DMS53 treated with DMSO at 0.1 percent for 48 hours (cell line): ENCODE measurements at regions not wholly inside any gene's neighbourhood (a gene's known extent, or its start where the extent isn't known, plus 50 kb on each side); places are given as distances from the start of the nearest gene placed in this dataset.
A peak's percentile ranks its signal among the peaks of the same experiment; 100 is the strongest.
"Not testable (repeated sequence)": the region's sequence is repeated elsewhere in the genome, so short reads cannot be mapped to it uniquely, and the experiment has no call there.

Experiments
- DNase-seq: peaks from one replicate; lab custom pipeline; 2025; ENCODE audit not compliant: unreplicated experiment; lab: John Stamatoyannopoulos, UW

- peak; percentile 61 for DNase-seq
Observed at GRCh38 chr1:148361427-148362215, 121.5 kb downstream of the PPIAL4G start.

GRCh38 chr1:148357037-148357436, 126.1 kb downstream of the PPIAL4G start:
- DNase-seq = no peak

GRCh38 chr1:148355976-148356375, 127.1 kb downstream of the PPIAL4G start:
- DNase-seq = no peak

- DNase-seq = no peak
Observed at GRCh38 chr1:148354913-148355308, 128.2 kb downstream of the PPIAL4G start.

GRCh38 chr1:148354284-148354912, 128.7 kb downstream of the PPIAL4G start:
- no peak for DNase-seq

GRCh38 chr1:148353461-148354283, 129.4 kb downstream of the PPIAL4G start:
- DNase-seq = no peak

GRCh38 chr1:148352470-148353053, 130.5 kb downstream of the PPIAL4G start:
- DNase-seq = no peak

- no peak for DNase-seq
Observed at GRCh38 chr1:148347781-148348180, 135.3 kb downstream of the PPIAL4G start.

GRCh38 chr1:148345659-148346151, 137.4 kb downstream of the PPIAL4G start:
- peak; percentile 18 for DNase-seq

GRCh38 chr1:148344651-148345050, 138.5 kb downstream of the PPIAL4G start:
- not testable (repeated sequence) for DNase-seq

- DNase-seq = not testable (repeated sequence)
Observed at GRCh38 chr1:148341729-148342128, 141.4 kb downstream of the PPIAL4G start.

GRCh38 chr1:148336121-148336918, 146.8 kb downstream of the PPIAL4G start:
- DNase-seq = not testable (repeated sequence)

- DNase-seq = peak; percentile 93
Observed at GRCh38 chr1:148334339-148335130, 148.6 kb downstream of the PPIAL4G start.

- DNase-seq = peak; percentile 49
Observed at GRCh38 chr1:148333875-148334338, 149.2 kb downstream of the PPIAL4G start.

- no peak for DNase-seq
Observed at GRCh38 chr1:148328884-148329283, 154.2 kb downstream of the PPIAL4G start.

- DNase-seq = not testable (repeated sequence)
Observed at GRCh38 chr1:148325031-148325430, 158.1 kb downstream of the PPIAL4G start.

- not testable (repeated sequence) for DNase-seq
Observed at GRCh38 chr1:148324465-148324864, 158.6 kb downstream of the PPIAL4G start.

- not testable (repeated sequence) for DNase-seq
Observed at GRCh38 chr1:148320079-148320478, 163.0 kb downstream of the PPIAL4G start.

GRCh38 chr1:148318904-148319242, 164.2 kb downstream of the PPIAL4G start:
- no peak for DNase-seq
